Adrenal gland (tissue), 5 donors: ENCODE measurements at regions not wholly inside any gene's neighbourhood (a gene's known extent, or its start where the extent isn't known, plus 50 kb on each side); places are given as distances from the start of the nearest gene placed in this dataset.

Experiments
- CTCF ChIP-seq, 6 experiments: fragments of 450-650 bp in 4 of 6; fragments of 200-600 bp in 2 of 6; sonication (generic) in 1 of 6; IDR thresholded peaks; 1 replicate in 5 of 6; 2 replicates in 1 of 6; pipeline versions ENCODE4 v1.5.1 to v1.8.0; 2016 to 2021; ENCODE audit warnings: antibody characterized with exemption in 6 of 6, mild to moderate bottlenecking in 2 of 6, moderate library complexity in 1 of 6
- POLR2A ChIP-seq, 2 donors: fragments of 450-650 bp; IDR thresholded peaks; one replicate each; pipeline ENCODE4 v1.6.1; 2017; ENCODE audit warnings: antibody characterized with exemption in 2 of 2, mild to moderate bottlenecking in 2 of 2, moderate library complexity in 1 of 2
- donor health status: DM: no; HTN: no; CAD: no.

GRCh38 chr3:5270666-5271371 is 83.3 kb downstream of the EDEM1 start:
- TF ChIP-seq CTCF (IDR thresholded peaks at IDR 0.05): no peak
- TF ChIP-seq POLR2A (IDR thresholded peaks at IDR 0.05): no peak
